SK-N-SH (cell line): ENCODE measurements at regions not wholly inside any gene's neighbourhood (a gene's known extent, or its start where the extent isn't known, plus 50 kb on each side); places are given as distances from the start of the nearest gene placed in this dataset.

Source experiments
- CTCF ChIA-PET: fragments of 300-600, 350-600 bp; formaldehyde crosslinking; extraction: SDS; loops from one replicate; lab custom pipeline; 2021; lab: Yijun Ruan, JAX
- POLR2A ChIA-PET: fragments of 350-600 bp; sonication (Branson Sonifier 250); formaldehyde crosslinking; extraction: SDS; loops from one replicate; lab custom pipeline; 2020; ENCODE audit warnings: antibody characterized with exemption, inconsistent platforms; lab: Yijun Ruan, JAX
- DNase-seq: peaks from one replicate; pipeline ENCODE4 v3.0.0; 2012
- H2AFZ ChIP-seq: fragments of 200-600 bp; sonication (generic); 2 replicates; pipeline ENCODE4 v1.8.1; 2016; ENCODE audit warnings: antibody characterized with exemption, mild to moderate bottlenecking, low read depth
- H3F3A ChIP-seq: fragments of 200-600 bp; sonication (generic); replicated peaks from 2 replicates; pipeline ENCODE3; 2016; ENCODE audit warnings: antibody characterized with exemption, mild to moderate bottlenecking; ENCODE audit not compliant: insufficient read depth
- H3K27ac ChIP-seq, 2 experiments: fragments of 200-500 bp in 1 of 2; fragments of 200-600 bp in 1 of 2; sonication (Bioruptor generic) in 1 of 2; sonication (generic), shearing (Covaris generic) in 1 of 2; 2 replicates each; pipeline versions ENCODE4 v1.5.1 to v1.6.1; 2014 to 2016; ENCODE audit warnings: low read depth in 2 of 2, inconsistent platforms in 1 of 2, low read length in 1 of 2, mild to moderate bottlenecking in 1 of 2, mixed read lengths in 1 of 2
- H3K27me3 ChIP-seq: fragments of 200-600 bp; sonication (generic), shearing (Covaris generic); 2 replicates; pipeline ENCODE4 v1.6.1; 2016; ENCODE audit warnings: mixed run types; ENCODE audit not compliant: insufficient read depth
- H3K36me3 ChIP-seq, 2 experiments: fragments of 200-500 bp in 1 of 2; fragments of 200-600 bp in 1 of 2; sonication (Bioruptor generic) in 1 of 2; sonication (generic) in 1 of 2; replicated peaks in 1 of 2; 2 replicates each; pipeline versions ENCODE3 to v1.5.1; 2014 to 2016; ENCODE audit warnings: low read length in 1 of 2, mild to moderate bottlenecking in 1 of 2; ENCODE audit not compliant: insufficient read depth in 2 of 2, control insufficient read depth in 1 of 2
- H3K4me1 ChIP-seq, 2 experiments: fragments of 200-500 bp in 1 of 2; fragments of 200-600 bp in 1 of 2; sonication (Bioruptor generic) in 1 of 2; sonication (generic), shearing (Covaris generic) in 1 of 2; 2 replicates each; pipeline versions ENCODE4 v1.5.1 to v1.6.1; 2014 to 2016; ENCODE audit warnings: low read depth in 1 of 2, low read length in 1 of 2, mixed run types in 1 of 2; ENCODE audit not compliant: insufficient read depth in 2 of 2, control insufficient read depth in 1 of 2
- H3K4me2 ChIP-seq: fragments of 200-600 bp; sonication (generic), shearing (Covaris generic); 2 replicates; pipeline ENCODE4 v1.6.1; 2017; ENCODE audit warnings: mixed run types
- H3K4me3 ChIP-seq, 2 experiments: fragments of 200-500 bp in 1 of 2; fragments of 200-600 bp in 1 of 2; sonication (Bioruptor generic) in 1 of 2; sonication (generic), shearing (Covaris generic) in 1 of 2; 2 replicates each; pipeline versions ENCODE4 v1.5.1 to v1.8.1; 2014 to 2016; ENCODE audit warnings: low read depth in 2 of 2, inconsistent platforms in 1 of 2, low read length in 1 of 2, mild to moderate bottlenecking in 1 of 2, mixed read lengths in 1 of 2, moderate library complexity in 1 of 2
- H3K79me2 ChIP-seq: fragments of 200-600 bp; sonication (generic); 2 replicates; pipeline ENCODE4 v1.8.1; 2017; ENCODE audit warnings: mild to moderate bottlenecking; ENCODE audit not compliant: insufficient read depth
- H3K9ac ChIP-seq: fragments of 200-600 bp; sonication (generic); 2 replicates; pipeline ENCODE4 v1.6.1; 2017; ENCODE audit warnings: mixed run types
- H3K9me2 ChIP-seq: fragments of 200-600 bp; sonication (generic); 2 replicates; pipeline ENCODE4 v1.6.1; 2017; ENCODE audit warnings: mixed run types
- H3K9me3 ChIP-seq: fragments of 200-600 bp; sonication (generic); 2 replicates; pipeline ENCODE4 v1.6.1; 2017; ENCODE audit warnings: mixed run types, mild to moderate bottlenecking, moderate library complexity
- H4K20me1 ChIP-seq: fragments of 200-600 bp; sonication (generic); 2 replicates; pipeline ENCODE4 v1.6.1; 2017; ENCODE audit warnings: mild to moderate bottlenecking, mixed run types; ENCODE audit not compliant: insufficient read depth
- EZH2phosphoT487 ChIP-seq: fragments of 200-600 bp; sonication (generic); IDR thresholded peaks from 2 replicates; pipeline ENCODE4 v1.6.1; 2017; ENCODE audit warnings: low read depth, mixed run types, mild to moderate bottlenecking, antibody characterized with exemption, moderate library complexity, borderline replicate concordance
- GABPA ChIP-seq: IDR thresholded peaks from 2 replicates; pipeline ENCODE4 v1.4.0; 2012; ENCODE audit warnings: low read depth, mild to moderate bottlenecking
- JUND ChIP-seq: IDR thresholded peaks from 2 replicates; pipeline ENCODE4 v1.4.0; 2012
- MEF2A ChIP-seq: IDR thresholded peaks from 2 replicates; pipeline ENCODE4 v1.4.0; 2012; ENCODE audit warnings: low read depth, borderline replicate concordance
- NRF1 ChIP-seq: IDR thresholded peaks from 2 replicates; pipeline ENCODE4 v1.6.1; 2012; ENCODE audit warnings: low read depth, mild to moderate bottlenecking, low read length
- PBX3 ChIP-seq: IDR thresholded peaks from 2 replicates; pipeline ENCODE4; 2012
- POLR2AphosphoS5 ChIP-seq: IDR thresholded peaks from 2 replicates; pipeline ENCODE4 v1.6.1; 2012; ENCODE audit warnings: low read depth, low read length
- RFX5 ChIP-seq: IDR thresholded peaks from 2 replicates; pipeline ENCODE4 v1.6.1; 2012; ENCODE audit warnings: mild to moderate bottlenecking, improper control_type of control experiment, low read length
- ZBTB33 ChIP-seq: IDR thresholded peaks from 2 replicates; pipeline ENCODE4 v1.4.0; 2012; ENCODE audit warnings: low read depth, borderline replicate concordance
- WGBS: methylation state at CpG from one replicate; pipeline ENCODE4 v1.1.6; 2017; ENCODE audit warnings: low lambda C conversion rate; 5-methylcytosine and 5-hydroxymethylcytosine counted together

- no peak overlapping the region for H3K9ac ChIP-seq
- POLR2A ChIA-PET: no interaction called here
- no peaks in the 10 kb centered on the region for H3F3A ChIP-seq
- DNase-seq: no peak
- no peak for TF ChIP-seq RFX5
- no peak for TF ChIP-seq ZBTB33
- no peak for TF ChIP-seq GABPA
- TF ChIP-seq, all 33 proteins: peak for 0
- H3K4me1 ChIP-seq: no peaks in the 10 kb centered on the region
- no peak overlapping the region for H3K27ac ChIP-seq
- CTCF ChIA-PET: no interaction called here
- H4K20me1 ChIP-seq: no peaks in the 10 kb centered on the region
- WGBS: 4% methylated on average over 3 of the region's 3 CpGs
- H3K4me2 ChIP-seq: no peak overlapping the region
- no peaks in the 10 kb centered on the region for H3K36me3 ChIP-seq
- no peaks in the 10 kb centered on the region for H3K79me2 ChIP-seq
- no peaks in the 10 kb centered on the region for H3K9me2 ChIP-seq
- H2AFZ ChIP-seq: no peak overlapping the region
- H3K9me3 ChIP-seq: no peaks in the 10 kb centered on the region
- H3K27me3 ChIP-seq: no peaks in the 10 kb centered on the region
- H3K4me3 ChIP-seq: no peak overlapping the region
These were observed 430.3 kb upstream of the MAOA start for GRCh38 chrX:43225626-43226328.

- Histone ChIP-seq H3K27me3 (no peaks in the 10 kb centered on the region), H3F3A (no peaks in the 10 kb centered on the region), H3K9me2 (no peaks in the 10 kb centered on the region), H3K79me2 (no peaks in the 10 kb centered on the region), H4K20me1 (no peaks in the 10 kb centered on the region), H2AFZ (no peak overlapping the region), H3K4me1 (no peaks in the 10 kb centered on the region), H3K9me3 (no peaks in the 10 kb centered on the region), H3K4me3 (no peak overlapping the region), H3K9ac (no peak overlapping the region), H3K36me3 (no peaks in the 10 kb centered on the region), H3K27ac (no peak overlapping the region), H3K4me2 (no peak overlapping the region)
- WGBS: 0% methylated on average over 1 of the region's 1 CpG
- no peak for TF ChIP-seq EZH2phosphoT487
- no peak for TF ChIP-seq MEF2A
- TF ChIP-seq PBX3: no peak
- no peak for TF ChIP-seq POLR2AphosphoS5
- no peak for TF ChIP-seq NRF1
- TF ChIP-seq JUND: no peak
- CTCF ChIA-PET: no interaction called here
- no peak for DNase-seq
- POLR2A ChIA-PET: no interaction called here
These were observed 417.6 kb upstream of the MAOA start for GRCh38 chrX:43238461-43238945.
